Tibial nerve (tissue), 4 donors: ENCODE measurements at regions not wholly inside any gene's neighbourhood (a gene's known extent, or its start where the extent isn't known, plus 50 kb on each side); places are given as distances from the start of the nearest gene placed in this dataset.

Experiments
- EP300 ChIP-seq, 2 donors: sonication (generic); formaldehyde crosslinking; IDR thresholded peaks; one replicate each; pipeline ENCODE4 v1.6.1; 2017; ENCODE audit warnings: antibody characterized with exemption in 2 of 2, mild to moderate bottlenecking in 1 of 2
- TF ChIP-seq, protein P1 (sequence below), 5 experiments: fragments of 200-600 bp in 3 of 5; fragments of 450-650 bp in 2 of 5; sonication (generic) in 3 of 5; IDR thresholded peaks; one replicate each; pipeline ENCODE4 v1.5.1; 2016 to 2019; ENCODE audit warnings: antibody characterized with exemption in 5 of 5, mild to moderate bottlenecking in 3 of 5, moderate library complexity in 2 of 5

GRCh38 chr11:134504146-134504905, 92.3 kb upstream of the B3GAT1 start:
- TF ChIP-seq, protein P1, sequence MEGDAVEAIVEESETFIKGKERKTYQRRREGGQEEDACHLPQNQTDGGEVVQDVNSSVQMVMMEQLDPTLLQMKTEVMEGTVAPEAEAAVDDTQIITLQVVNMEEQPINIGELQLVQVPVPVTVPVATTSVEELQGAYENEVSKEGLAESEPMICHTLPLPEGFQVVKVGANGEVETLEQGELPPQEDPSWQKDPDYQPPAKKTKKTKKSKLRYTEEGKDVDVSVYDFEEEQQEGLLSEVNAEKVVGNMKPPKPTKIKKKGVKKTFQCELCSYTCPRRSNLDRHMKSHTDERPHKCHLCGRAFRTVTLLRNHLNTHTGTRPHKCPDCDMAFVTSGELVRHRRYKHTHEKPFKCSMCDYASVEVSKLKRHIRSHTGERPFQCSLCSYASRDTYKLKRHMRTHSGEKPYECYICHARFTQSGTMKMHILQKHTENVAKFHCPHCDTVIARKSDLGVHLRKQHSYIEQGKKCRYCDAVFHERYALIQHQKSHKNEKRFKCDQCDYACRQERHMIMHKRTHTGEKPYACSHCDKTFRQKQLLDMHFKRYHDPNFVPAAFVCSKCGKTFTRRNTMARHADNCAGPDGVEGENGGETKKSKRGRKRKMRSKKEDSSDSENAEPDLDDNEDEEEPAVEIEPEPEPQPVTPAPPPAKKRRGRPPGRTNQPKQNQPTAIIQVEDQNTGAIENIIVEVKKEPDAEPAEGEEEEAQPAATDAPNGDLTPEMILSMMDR (IDR thresholded peaks at IDR 0.05), result no peak
- no peak for TF ChIP-seq EP300 (IDR thresholded peaks at IDR 0.05)
